ENCODE measurements at regions not wholly inside any gene's neighbourhood (a gene's known extent, or its start where the extent isn't known, plus 50 kb on each side); places are given as distances from the start of the nearest gene placed in this dataset.

DNA sequence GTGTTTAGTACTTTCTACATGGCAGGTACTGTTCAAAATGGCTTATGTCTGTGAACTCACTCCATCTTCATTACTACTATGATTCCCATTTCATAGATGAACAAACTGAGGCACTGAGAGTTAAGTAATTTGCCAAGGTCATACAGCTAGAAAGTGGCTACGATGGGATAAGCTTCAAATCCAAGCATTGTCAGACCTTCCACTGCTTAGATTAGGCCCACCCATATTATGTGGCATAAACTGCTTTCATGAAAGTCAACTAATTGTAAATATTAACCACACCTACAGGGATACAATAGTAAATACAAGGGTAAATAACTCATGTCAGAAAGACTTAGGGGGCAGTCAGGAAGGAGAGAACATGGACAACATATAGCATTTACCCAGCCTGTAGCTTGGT lies 68.8 kb downstream of the SLITRK2 start:
- TF ChIP-seq, protein P1, sequence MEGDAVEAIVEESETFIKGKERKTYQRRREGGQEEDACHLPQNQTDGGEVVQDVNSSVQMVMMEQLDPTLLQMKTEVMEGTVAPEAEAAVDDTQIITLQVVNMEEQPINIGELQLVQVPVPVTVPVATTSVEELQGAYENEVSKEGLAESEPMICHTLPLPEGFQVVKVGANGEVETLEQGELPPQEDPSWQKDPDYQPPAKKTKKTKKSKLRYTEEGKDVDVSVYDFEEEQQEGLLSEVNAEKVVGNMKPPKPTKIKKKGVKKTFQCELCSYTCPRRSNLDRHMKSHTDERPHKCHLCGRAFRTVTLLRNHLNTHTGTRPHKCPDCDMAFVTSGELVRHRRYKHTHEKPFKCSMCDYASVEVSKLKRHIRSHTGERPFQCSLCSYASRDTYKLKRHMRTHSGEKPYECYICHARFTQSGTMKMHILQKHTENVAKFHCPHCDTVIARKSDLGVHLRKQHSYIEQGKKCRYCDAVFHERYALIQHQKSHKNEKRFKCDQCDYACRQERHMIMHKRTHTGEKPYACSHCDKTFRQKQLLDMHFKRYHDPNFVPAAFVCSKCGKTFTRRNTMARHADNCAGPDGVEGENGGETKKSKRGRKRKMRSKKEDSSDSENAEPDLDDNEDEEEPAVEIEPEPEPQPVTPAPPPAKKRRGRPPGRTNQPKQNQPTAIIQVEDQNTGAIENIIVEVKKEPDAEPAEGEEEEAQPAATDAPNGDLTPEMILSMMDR (IDR thresholded peaks at IDR 0.05): no peak
- TF ChIP-seq EZH2 (IDR thresholded peaks at IDR 0.05) (no peak), EZH2phosphoT487 (IDR thresholded peaks at IDR 0.05) (no peak)
